Mucosa of descending colon (tissue), 3 donors: ENCODE measurements at regions not wholly inside any gene's neighbourhood (a gene's known extent, or its start where the extent isn't known, plus 50 kb on each side); places are given as distances from the start of the nearest gene placed in this dataset.

Experiments used
- ATAC-seq: fragments of 200-7000 bp; cut with Tn5 transposase; one replicate; pipeline ENCODE4 v1.9.1; 2020; ENCODE audit warnings: mild to moderate bottlenecking, moderate library complexity
- DNase-seq, 3 donors: peaks; one replicate each; pipeline ENCODE4 v3.0.0-alpha.2; 2020
- H3K36me3 ChIP-seq: fragments of 200-600 bp; one replicate; pipeline ENCODE4 v1.8.0; 2021; ENCODE audit warnings: low read depth, mild to moderate bottlenecking
- H3K4me1 ChIP-seq: fragments of 200-600 bp; one replicate; pipeline ENCODE4 v1.8.0; 2021; ENCODE audit warnings: low read depth, mild to moderate bottlenecking
- H3K4me3 ChIP-seq: fragments of 200-600 bp; one replicate; pipeline ENCODE4 v1.8.0; 2021; ENCODE audit warnings: mild to moderate bottlenecking
- H3K9me3 ChIP-seq: fragments of 200-600 bp; one replicate; pipeline ENCODE4 v1.8.0; 2021; ENCODE audit warnings: mild to moderate bottlenecking
- CTCF ChIP-seq: fragments of 200-600 bp; IDR thresholded peaks from one replicate; pipeline ENCODE4 v1.8.0; 2022; ENCODE audit warnings: antibody characterized with exemption, mild to moderate bottlenecking
- intact Hi-C, 2 donors: fragments of 100-400 bp; cut with DNase I in 1 of 2; cut with micrococcal nuclease in 1 of 2; formaldehyde crosslinking; loops; one replicate each; pipeline versions ENCODE4 v1.11.0 to v1.11.1; 2022; cut with DNase I, micrococcal nuclease
- donor health status: DM: no; HTN: no; CAD: no; lungs with moderate emphysema.
- donor health status: DM: no; HTN: no; CAD: no.
- donor health status: DM: no; HTN: yes; CAD: no.

- intact Hi-C loops: no loop called here
- Histone ChIP-seq H3K4me3 (no peak overlapping the region), H3K9me3 (no peaks in the 10 kb centered on the region), H3K36me3 (no peaks in the 10 kb centered on the region), H3K4me1 (no peaks in the 10 kb centered on the region)
- no peak for ATAC-seq
- TF ChIP-seq CTCF: no peak
- no peak for DNase-seq
Observed at GRCh38 chr1:101451888-101452287, 215.1 kb downstream of the S1PR1 start.

- Histone ChIP-seq H3K4me1 (no peaks in the 10 kb centered on the region), H3K9me3 (no peaks in the 10 kb centered on the region), H3K4me3 (no peak overlapping the region), H3K36me3 (no peaks in the 10 kb centered on the region)
- DNase-seq (no peak), ATAC-seq (no peak)
- intact Hi-C loops: no loop called here
- no peak for TF ChIP-seq CTCF
Observed at GRCh38 chr1:101452825-101453224, 216.0 kb downstream of the S1PR1 start.

GRCh38 chr1:101453844-101454243 lies 217.0 kb downstream of the S1PR1 start:
- H3K4me1 ChIP-seq: no peaks in the 10 kb centered on the region
- no peaks in the 10 kb centered on the region for H3K9me3 ChIP-seq
- H3K4me3 ChIP-seq: no peak overlapping the region
- DNase-seq: no peak
- H3K36me3 ChIP-seq: no peaks in the 10 kb centered on the region
- intact Hi-C loops: no loop called here
- no peak for ATAC-seq
- no peak for TF ChIP-seq CTCF

DNA sequence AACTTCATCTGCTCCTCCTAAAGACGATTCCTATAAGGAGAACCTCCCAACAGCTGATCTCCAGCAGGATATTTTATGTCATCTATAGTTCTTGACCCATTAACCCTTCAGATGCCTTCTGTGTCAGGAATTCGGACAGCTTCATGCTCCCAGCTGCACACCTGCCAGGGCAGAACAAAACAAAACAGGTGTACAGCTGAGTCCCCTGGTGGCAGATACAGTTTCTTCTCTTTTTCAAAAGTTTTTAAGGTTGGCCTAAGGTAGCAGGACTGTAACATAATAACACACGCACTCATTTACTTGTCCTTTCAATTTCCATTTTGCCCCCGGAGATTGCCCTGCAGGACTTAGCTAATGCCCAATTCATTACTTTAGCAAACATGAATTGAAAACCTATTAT lies 218.3 kb downstream of the S1PR1 start:
- H3K36me3 ChIP-seq: no peaks in the 10 kb centered on the region
- intact Hi-C loops: no loop called here

DNA sequence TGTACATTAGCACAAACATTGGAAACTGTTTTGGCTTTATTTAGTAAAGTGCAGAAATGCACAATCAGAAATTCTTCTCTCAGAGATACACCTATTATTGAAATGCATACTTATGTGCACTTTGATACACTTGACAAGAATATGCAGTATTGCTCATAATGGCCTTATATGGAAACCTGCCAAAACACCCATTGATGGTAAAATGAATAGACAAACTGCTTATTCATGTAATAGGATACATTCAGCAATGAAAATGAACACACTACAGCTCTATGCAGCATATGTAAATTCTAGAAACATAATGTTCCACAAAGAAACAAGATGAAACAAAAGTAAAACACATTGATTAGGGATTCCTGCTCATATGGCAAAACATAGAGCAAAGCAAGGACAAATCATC lies 223.9 kb downstream of the S1PR1 start:
- intact Hi-C loops: no loop called here
- TF ChIP-seq CTCF: no peak
- no peak overlapping the region for H3K4me3 ChIP-seq

More for the DNA sequence above, 218.3 kb downstream of the S1PR1 start:
- no peak for DNase-seq
- TF ChIP-seq CTCF: no peak
- Histone ChIP-seq H3K4me3 (no peak overlapping the region), H3K4me1 (no peaks in the 10 kb centered on the region), H3K9me3 (no peaks in the 10 kb centered on the region)
- ATAC-seq: no peak

DNA sequence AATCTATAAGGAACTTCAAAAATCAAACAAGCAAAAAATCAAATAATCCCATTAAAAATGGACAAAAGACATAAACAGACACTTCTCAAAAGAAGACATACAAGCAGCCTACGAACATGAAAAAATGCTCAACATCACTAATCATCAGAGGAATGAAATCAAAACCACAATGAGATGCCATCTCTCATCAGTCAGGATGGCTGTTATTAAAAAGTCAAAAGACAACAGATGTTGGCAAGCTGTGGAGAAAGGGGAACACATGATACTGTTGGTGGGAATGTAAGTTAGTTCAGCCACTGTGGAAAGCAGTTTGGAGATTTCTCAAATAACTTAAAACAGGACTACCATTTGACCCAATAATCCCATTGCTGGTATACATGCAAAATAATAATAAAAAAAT lies 226.4 kb downstream of the S1PR1 start:
- Histone ChIP-seq H3K4me3 (no peak overlapping the region), H3K9me3 (no peaks in the 10 kb centered on the region), H3K4me1 (no peaks in the 10 kb centered on the region), H3K36me3 (no peaks in the 10 kb centered on the region)
- DNase-seq: no peak
- ATAC-seq: no peak
- TF ChIP-seq CTCF: no peak
- intact Hi-C loops: no loop called here

More for the DNA sequence above, 223.9 kb downstream of the S1PR1 start:
- Histone ChIP-seq H3K9me3 (no peaks in the 10 kb centered on the region), H3K36me3 (no peaks in the 10 kb centered on the region), H3K4me1 (no peaks in the 10 kb centered on the region)
- no peak for DNase-seq
- no peak for ATAC-seq
